Left ventricle myocardium superior (tissue), 1 donor: ENCODE measurements at regions not wholly inside any gene's neighbourhood (a gene's known extent, or its start where the extent isn't known, plus 50 kb on each side); places are given as distances from the start of the nearest gene placed in this dataset.

Source experiments
- ATAC-seq: fragments of 200-7000 bp; cut with Tn5 transposase; one replicate; pipeline ENCODE4 v1.9.1; 2020; ENCODE audit warnings: mild to moderate bottlenecking, moderate library complexity
- DNase-seq: peaks from one replicate; pipeline ENCODE4 v3.0.0-alpha.2; 2020
- intact Hi-C: fragments of 100-400 bp; cut with micrococcal nuclease; formaldehyde crosslinking; loops from one replicate; pipeline ENCODE4 v1.11.0; 2022
- donor health status: DM: no; HTN: yes; CAD: no; lungs with severe emphysema.

DNA sequence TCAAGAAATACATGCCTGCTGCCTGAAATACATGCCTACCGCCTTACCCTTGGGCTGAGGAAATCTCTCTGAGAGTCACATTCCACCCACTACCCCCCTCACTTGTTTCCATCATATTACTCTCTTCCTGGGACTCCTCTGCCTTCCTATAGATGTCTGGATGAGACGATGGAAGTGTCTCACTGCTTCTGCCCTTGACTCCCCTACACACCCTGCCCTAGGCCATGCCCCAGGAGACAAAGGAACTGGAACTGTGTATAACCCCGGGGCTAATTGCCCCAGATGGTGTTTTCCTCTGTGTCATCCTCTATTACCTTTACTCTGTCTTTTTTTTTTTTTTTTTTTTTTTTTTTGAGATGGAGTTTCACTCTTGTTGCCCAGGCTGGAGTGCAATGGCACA lies 102.0 kb downstream of the GTPBP8 start:
- ATAC-seq (no peak), DNase-seq (no peak)
- intact Hi-C loops = no loop called here

DNA sequence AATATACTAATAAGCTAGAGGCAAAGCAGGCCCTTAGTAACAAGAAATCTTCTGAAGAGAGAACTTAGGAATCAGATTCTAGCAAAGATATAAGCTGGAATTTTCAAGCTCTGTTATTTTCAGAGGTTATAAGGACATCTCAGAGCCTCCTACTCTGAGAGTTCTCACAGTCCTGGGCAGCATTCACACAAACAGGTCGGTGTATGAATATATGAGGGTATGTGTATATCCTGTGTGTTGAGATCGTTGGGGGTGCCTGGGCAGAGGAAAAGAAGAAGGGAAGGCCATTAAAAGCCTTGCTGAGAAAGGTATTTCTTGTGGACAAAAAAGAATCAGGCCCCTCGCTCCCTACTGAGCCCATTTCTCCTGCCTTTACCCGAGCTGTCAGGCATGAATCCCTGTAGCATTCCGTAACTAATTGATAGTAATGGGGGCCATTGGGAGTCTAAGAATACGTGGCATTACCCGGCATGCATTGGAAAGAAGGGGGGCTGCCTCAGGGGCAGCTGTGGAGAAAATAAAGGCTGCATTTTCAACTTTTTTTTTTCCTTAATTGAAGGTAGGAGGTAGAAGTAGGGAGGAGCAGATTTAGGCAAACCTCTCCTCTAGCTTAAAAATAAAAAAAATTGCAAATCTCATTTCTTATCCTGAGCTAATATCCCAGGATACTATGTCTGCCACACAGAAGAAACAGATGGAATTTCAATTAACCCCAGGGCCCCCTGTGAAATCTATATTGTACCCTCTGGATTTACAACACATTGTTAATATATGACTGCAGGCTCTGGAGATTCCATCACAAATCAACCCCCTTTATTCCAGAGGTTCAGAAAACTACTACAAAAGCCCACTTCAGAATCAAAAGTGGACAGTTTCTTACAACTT lies 103.8 kb downstream of the GTPBP8 start:
- no peak for ATAC-seq
- intact Hi-C loops = no loop called here
- DNase-seq = no peak

DNA sequence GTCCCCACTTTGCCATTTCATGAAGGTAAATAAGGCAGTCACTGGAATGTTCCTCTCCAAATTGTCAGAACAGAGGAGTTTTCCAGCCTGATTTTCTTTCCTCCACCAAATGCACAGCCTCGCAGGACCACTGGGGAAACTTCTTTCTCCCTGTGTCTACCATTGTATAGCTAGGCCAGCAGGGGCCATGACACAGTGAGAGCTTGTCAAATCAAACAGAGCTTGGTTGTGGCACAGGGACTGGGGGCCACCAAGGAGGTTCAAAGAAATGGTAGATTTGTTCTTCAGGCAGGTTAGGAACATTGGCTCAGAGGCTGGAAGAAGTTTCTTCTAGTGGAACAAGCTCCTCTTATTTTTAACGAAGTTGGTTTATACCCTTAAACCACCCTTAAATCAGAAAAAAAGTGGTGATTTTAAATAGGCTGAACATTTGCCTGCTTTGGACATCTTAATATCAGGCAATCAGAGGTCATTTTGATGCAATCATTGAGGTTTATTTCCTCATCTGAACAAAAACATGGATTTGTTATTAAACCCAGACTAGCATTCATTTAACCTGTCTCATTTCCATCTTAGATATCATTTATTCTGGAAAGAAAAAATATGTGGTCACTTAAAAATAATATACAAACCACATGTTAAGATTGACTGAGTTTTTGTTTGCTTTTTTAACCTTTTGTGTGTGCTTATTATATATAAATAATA lies 105.6 kb downstream of the GTPBP8 start:
- intact Hi-C loops = no loop called here
- DNase-seq (no peak), ATAC-seq (no peak)

DNA sequence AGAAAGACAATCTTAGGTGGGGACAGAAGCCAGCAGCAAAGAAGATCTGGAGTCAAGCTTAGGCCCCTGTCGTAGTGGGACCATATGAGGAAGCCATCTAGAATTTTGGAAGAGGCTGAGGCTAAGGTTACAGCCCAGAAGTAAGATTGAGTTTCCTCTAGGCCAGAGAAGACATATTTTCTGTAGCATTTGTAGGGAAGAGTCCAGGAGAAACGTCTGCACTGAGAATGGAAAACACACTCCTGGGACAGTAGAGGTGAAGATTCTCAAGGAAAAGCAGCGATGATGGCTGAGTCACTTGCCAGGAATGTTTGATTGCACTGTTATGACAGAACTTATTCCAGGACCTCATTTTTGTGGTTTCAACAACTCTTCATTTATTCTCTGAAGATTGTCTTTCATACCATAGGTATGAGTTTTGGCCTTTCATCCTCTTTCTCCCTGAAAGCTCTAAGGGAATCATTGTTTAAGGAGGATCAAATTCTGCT lies 107.2 kb downstream of the GTPBP8 start:
- DNase-seq = no peak
- ATAC-seq = no peak
- intact Hi-C loops = no loop called here

DNA sequence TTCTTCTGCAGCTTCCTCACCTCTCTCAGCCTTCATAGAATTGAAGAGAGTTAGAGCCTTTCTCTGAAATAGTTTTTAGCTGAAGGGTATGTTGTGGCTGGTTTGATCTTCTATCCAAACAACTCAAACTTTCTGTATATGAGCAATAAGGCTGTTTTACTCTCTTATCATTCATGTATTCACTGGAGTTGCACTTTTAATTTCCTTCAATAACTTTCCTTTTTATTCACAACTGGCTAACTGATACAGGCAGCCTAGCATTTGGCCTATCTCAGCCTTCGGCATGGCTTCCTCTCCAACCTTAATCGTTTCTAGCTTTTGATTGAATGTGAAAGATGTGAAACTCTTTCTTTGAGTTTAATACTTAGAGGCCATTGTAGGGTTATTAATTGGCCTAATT lies 109.3 kb downstream of the GTPBP8 start:
- DNase-seq = no peak
- intact Hi-C loops = no loop called here
- ATAC-seq = no peak

DNA sequence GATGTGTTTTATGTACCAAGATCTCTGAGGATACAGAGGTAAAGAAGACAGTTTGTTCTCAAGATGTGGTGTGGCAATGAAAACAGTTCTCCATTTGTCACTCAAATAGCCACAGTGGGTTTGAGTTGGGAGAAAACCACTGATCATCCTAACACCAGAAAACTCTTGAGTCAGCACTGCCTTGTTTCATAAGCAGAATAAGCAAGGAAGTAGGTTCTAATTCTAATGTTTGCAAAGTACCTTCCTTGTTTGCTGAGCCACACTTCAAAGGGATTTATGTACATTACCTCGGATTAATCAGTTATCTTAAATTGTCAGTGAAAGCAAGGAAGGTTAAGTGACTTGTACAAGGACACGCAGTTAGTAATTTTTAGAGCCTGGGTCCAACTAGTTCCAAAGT lies 107.8 kb upstream of the BOC start:
- intact Hi-C loops = no loop called here
- DNase-seq (no peak), ATAC-seq (no peak)

DNA sequence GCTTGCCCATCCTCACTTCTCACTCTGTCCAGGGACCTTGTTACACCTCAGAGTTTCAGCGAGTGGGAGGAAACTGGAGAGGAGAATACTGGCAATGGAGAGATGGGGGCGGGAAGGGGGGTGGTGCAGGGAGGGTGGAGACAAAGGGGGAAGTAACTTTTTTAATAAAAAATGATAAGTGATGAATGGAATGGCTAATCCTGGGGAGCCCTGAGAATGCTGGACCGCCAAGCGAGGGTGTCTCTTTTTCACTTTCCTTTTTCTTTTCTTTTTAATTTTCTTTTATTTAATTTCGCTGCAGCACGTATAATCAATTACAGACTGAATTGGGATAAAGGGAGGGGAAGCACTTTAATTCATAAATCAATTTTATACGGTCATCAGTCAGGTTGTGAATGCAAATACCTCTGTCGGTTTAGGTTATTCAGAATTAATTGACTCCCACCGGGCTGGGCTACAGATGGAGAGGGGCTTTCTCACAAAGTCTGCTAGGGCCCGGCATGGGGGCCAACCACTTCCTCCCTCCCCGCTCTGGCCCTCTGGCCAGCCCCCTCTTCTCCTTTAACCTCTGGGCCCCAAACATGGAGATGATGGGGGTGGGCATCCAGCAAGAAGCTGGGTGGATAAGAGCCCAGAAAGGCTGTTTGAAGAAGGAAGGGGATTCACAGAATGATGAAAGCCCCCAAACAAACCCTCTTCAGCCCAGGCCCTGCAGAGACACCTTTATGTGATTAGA lies 106.8 kb upstream of the BOC start:
- intact Hi-C loops = no loop called here
- ATAC-seq (no peak), DNase-seq (no peak)

DNA sequence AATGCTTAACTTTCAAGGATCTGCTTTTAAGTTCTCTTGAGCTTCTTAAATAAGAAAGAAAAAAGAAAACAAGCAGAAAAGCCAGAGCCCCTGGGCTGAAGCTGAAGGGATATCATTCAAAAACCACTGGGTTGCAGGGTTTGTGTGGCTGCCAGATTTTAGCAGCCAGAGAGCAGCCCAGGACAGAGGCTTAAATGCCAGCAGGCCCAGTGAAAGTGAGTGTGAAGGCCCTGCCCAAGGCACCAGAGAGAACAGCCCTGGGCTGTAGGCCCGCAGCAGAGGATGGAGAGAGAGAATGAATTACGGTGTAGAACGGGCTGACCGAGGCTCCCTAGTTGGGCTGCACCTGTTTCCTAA lies 106.3 kb upstream of the BOC start:
- no peak for DNase-seq
- intact Hi-C loops = no loop called here
- no peak for ATAC-seq

DNA sequence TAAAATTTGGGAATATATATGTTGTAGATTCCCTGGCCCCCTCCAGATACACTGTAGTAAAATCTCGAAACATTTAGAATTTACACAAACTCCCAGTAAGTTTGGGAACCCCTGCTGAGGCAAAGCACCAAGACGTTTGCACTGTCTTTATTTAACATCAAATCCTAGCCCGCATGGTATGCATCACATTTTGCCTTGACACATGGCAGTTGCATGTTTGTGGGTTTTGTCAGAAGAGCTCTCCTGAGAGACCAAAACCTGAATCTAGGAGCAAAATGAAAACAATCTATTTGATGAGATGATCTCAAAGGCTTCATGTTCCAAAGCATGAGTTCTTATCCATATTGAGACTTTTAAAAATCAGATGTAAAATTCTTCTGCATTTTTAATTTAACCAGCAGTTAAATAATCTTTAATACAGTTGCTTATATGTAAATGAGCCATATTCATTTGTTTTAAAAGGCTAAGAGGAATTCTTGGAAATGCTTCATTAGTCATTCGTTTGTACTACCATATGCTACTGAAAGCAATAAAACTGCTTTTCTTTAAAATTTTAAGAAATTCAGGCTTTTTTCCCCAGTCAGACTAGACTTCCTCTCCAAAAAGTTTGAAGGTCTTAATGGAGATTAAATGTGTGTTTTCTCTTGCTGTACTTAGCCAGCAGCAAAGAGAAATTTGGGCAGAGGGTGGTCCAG lies 105.2 kb upstream of the BOC start:
- DNase-seq (no peak), ATAC-seq (no peak)
- intact Hi-C loops = no loop called here

DNA sequence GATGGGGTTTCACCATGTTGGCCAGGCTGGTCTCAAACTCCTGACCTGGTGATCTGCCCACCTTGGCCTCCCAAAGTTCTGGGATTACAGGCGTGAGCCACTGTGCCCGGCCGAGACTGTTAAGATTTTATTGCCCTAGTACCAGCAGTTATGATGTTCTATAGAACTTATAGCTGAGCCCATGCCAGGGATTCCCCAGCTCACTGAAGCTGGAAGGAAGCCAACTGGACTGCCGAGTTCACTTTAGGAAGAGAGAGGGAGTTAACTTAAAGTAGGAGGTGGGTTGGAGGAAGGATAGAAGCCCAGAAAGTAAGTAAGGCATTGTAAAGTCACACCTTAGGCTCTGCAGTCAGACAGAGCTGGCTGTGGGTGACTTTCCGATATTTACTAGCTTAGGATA lies 101.1 kb upstream of the BOC start:
- ATAC-seq = no peak
- intact Hi-C loops = no loop called here
- no peak for DNase-seq

DNA sequence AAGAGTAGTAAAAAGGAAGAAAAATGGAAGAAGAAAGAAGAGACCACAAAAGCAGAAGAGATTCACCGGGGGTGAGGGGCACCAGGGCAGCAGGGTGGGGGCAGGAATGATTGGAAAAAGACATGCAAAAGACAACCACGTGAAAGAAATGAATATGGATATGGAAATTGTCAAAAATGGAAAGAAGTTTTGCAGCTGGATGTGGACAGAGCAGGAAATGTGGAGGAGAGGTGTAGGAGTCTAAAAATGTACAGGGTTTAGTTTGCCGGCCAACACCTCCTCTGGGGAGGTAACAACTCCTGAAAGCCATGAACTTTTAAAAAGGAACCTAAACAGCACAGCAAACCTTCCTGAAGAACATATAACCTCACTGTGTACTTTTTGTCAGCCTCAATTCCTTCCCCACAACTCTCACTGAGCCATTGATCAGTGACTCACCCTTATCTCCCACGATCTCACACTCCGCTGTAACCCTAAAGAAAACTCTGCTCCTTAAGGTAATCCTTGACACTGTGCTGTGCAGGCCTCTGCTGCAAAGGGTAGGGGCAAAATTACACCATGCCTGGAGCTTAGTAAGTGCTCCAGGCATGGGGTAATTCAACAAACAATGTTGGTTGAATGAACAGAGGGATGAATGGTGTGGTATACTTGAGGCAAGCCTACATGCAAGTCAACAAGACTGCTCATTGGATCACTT lies 100.2 kb upstream of the BOC start:
- ATAC-seq = no peak
- intact Hi-C loops = no loop called here
- DNase-seq = no peak

DNA sequence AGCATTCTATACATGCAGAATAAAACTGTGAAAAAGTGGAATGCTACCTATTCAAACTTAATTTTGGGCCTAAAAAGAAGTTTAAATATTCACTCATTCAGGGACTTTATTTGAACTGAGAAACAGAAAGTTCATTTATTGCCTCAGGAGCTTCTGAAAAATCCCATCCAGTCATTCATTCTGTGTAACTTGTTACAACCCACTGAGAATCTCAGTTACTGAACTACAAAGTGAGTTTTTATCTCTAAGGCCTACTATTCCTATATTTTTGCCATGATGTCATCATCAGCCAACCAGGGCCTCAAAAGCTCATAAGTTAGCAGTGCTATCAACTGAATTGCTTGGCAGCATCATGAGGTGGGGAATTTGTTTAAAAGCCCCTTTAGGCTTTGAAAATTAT lies 98.0 kb upstream of the BOC start:
- intact Hi-C loops = no loop called here
- DNase-seq (no peak), ATAC-seq (no peak)

DNA sequence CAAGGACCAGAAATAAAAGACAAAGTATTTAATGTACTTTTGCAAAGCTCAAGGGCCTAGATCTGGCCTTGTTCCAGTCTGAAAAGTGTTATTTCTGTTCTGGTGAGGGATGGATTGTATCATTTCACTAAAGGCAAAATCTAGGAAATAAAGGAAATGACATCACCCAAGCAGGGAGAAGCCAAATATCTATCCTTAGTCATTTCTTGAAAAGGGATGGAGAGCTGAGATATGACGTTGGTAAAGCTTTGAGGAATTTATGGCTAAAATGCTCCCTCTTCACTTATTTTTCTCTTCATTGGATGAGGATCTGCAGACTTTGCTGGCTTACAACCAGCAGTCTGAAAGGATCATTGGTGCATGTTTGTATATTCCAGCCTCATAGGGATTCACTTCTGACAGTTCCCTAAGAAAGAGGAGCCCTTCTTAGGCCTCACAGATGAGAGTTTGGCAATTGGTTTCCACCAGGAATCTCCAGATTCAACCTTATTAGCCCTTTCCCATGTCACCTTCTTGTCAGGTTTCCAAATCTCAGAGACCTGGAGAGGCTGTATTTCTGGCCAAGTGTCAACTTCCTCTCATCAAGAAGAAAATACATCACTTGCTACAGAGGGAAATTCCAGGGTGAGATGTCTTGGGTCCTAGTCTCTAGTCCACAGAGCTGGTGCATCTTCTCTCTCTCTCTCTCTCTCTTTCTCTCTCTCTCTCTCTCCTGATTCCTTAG lies 93.7 kb upstream of the BOC start:
- intact Hi-C loops = no loop called here
- ATAC-seq (peak; percentile 95), DNase-seq (no peak)

DNA sequence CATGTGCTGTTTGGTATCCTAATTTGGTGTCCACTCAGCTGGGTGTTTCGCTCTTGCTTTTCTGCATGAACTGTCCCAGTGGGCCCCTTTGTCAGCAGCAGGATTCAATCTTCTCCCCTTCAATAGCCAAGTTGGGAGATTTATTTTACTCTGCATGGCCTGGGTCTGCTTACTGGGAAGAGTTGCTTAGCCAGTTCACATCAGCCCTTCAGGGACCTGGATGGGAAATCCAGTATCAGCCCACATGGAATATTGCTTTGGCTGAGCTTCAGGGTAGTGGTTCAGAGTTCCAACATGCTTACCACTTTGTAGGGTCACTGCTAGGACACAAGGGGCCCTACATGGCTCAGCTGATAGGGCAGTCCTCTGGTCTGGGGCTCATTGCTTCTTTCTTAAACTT lies 93.0 kb upstream of the BOC start:
- DNase-seq (no peak), ATAC-seq (peak; percentile 25)
- intact Hi-C loops = no loop called here

DNA sequence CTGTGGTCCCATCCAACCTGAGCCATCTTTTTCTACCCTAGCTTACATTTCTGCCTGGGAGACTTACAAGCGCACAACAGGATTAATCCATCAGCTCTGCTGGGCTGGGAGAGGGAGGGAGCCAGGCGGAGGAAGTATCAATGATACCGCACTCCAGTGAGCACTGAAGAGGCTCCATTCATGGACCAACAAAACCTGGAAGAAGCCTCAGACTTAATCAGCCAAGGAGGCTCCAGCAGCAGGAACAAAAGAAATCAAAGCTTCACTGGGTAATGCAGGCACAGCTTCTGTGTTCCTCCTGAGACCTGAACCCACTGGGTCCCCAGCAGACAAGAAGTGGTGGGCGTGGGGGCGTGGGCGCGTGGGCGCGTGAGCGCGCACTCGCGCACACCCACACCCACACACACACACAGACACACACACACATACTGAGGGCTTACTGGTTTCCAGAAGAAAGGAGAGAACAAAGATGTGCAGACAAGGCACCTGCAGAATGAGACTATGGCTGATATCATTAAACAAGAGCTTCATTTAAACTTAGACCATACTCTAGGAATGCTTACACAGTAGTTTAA lies 87.0 kb upstream of the BOC start:
- ATAC-seq = no peak
- intact Hi-C loops = no loop called here

DNA sequence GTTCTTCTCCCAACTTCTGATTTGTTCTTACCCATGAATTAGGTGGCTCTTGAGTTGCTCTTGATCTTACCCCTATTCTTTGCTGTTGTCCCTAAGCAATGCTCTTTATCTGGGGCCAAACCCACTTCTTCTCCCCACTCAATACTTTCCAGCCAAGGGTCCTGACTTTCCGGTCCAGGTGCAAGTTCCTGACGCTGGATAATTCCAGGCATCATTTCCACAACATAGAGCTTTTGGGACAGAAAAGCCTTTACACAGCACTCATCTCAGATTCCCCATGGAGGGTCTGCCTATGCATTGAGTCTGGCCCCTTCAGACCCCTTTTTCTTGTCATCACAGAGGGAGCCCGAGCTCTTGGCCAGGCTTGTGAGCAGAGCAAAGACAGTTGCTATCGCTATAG lies 85.4 kb upstream of the BOC start:
- intact Hi-C loops = no loop called here
- ATAC-seq = no peak

More for the DNA sequence above, 87.0 kb upstream of the BOC start:
- no peak for DNase-seq

DNA sequence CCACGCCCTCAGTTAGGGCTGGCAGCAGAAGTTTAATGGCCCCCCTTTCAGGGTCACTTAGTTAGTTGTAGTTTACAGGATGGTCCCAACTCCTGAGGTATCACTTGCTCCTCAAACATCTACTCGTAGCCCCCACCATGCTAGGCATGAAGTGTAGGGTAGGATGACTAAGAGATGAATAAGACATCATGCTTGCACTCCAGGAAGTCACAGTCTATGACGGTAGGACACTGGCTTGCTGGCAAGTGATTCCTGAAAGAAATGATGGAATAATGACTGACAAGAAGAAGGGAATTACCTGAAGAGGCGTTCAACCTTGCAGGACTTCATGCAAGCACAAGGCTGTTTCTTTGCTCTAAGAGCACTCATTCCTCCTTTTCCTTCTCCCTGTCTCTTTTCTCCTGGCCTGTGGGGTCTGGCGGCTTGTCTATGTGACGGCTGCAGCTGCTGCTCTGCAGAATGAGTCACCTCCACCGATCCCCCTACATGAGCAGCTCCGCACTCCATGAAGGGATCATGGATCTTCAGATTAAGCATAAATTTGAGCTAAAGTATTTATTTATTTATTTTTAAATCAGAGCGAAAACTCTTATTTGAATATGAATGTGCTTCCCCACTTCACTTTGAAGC lies 82.9 kb upstream of the BOC start:
- ATAC-seq (no peak), DNase-seq (no peak)
- intact Hi-C loops = no loop called here

More for the DNA sequence above, 85.4 kb upstream of the BOC start:
- DNase-seq = no peak

DNA sequence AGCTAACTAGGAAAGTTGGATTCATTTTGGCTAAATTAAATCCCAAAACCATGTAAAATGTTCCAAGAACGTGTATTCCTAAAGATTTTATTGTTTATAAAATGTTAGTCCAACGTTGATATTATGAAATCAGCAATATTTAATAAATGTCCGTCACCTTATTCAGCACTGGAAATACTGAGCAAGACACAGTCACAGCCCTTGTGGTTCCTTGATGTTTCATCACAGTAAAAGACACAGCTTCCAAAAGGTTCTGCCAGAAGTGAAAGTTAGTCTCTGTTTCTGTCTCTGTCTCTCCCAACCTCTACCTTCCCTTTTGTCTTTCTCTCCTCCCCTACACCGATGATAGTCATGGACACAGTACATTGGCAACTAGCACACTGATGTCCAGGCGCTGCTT lies 82.2 kb upstream of the BOC start:
- ATAC-seq (no peak), DNase-seq (no peak)
- intact Hi-C loops = no loop called here
